Femur (tissue), 1 donor: ENCODE measurements at regions not wholly inside any gene's neighbourhood (a gene's known extent, or its start where the extent isn't known, plus 50 kb on each side); places are given as distances from the start of the nearest gene placed in this dataset.

Source experiments
- DNase-seq: peaks from one replicate; pipeline ENCODE4 v3.0.0-alpha.2; 2017

GRCh38 chr10:75347186-75347585 is 54.4 kb downstream of the ZNF503 start:
- no peak for DNase-seq

GRCh38 chr10:75345738-75346137 is 55.8 kb downstream of the ZNF503 start:
- no peak for DNase-seq

- DNase-seq = no peak
Observed at GRCh38 chr10:75344170-75344569, 57.4 kb downstream of the ZNF503 start.

GRCh38 chr10:75342397-75342796 is 59.2 kb downstream of the ZNF503 start:
- no peak for DNase-seq

- no peak for DNase-seq
Observed at GRCh38 chr10:75335983-75336382, 65.6 kb downstream of the ZNF503 start.

- DNase-seq = no peak
Observed at GRCh38 chr10:75335191-75335590, 66.4 kb downstream of the ZNF503 start.

- DNase-seq = no peak
Observed at GRCh38 chr10:75334720-75335119, 66.8 kb downstream of the ZNF503 start.

GRCh38 chr10:75332081-75332480 is 69.5 kb downstream of the ZNF503 start:
- no peak for DNase-seq

GRCh38 chr10:75331081-75331480 is 70.5 kb downstream of the ZNF503 start:
- DNase-seq = no peak

GRCh38 chr10:75329190-75329745 is 72.3 kb downstream of the ZNF503 start:
- DNase-seq = no peak

GRCh38 chr10:75326306-75326705 is 75.3 kb downstream of the ZNF503 start:
- no peak for DNase-seq

GRCh38 chr10:75319274-75319673 is 82.3 kb downstream of the ZNF503 start:
- no peak for DNase-seq

GRCh38 chr10:75314570-75314969 is 78.8 kb upstream of the COMTD1 start:
- no peak for DNase-seq

- no peak for DNase-seq
Observed at GRCh38 chr10:75312440-75312839, 76.7 kb upstream of the COMTD1 start.

GRCh38 chr10:75305675-75306074 is 69.9 kb upstream of the COMTD1 start:
- DNase-seq = no peak

- no peak for DNase-seq
Observed at GRCh38 chr10:75304741-75305390, 69.1 kb upstream of the COMTD1 start.

GRCh38 chr10:75304313-75304712 is 68.6 kb upstream of the COMTD1 start:
- DNase-seq = no peak

GRCh38 chr10:75303045-75303777 is 67.5 kb upstream of the COMTD1 start:
- DNase-seq = no peak

- DNase-seq = no peak
Observed at GRCh38 chr10:75302029-75302428, 66.3 kb upstream of the COMTD1 start.

- no peak for DNase-seq
Observed at GRCh38 chr10:75297021-75297599, 61.4 kb upstream of the COMTD1 start.

GRCh38 chr10:75295868-75296441 is 60.2 kb upstream of the COMTD1 start:
- DNase-seq = no peak

- peak; percentile 88 for DNase-seq
Observed at GRCh38 chr10:75294866-75295701, 59.3 kb upstream of the COMTD1 start.

GRCh38 chr10:75294518-75294865 is 58.7 kb upstream of the COMTD1 start:
- no peak for DNase-seq
